ENCODE measurements at regions not wholly inside any gene's neighbourhood (a gene's known extent, or its start where the extent isn't known, plus 50 kb on each side); places are given as distances from the start of the nearest gene placed in this dataset.

DNA sequence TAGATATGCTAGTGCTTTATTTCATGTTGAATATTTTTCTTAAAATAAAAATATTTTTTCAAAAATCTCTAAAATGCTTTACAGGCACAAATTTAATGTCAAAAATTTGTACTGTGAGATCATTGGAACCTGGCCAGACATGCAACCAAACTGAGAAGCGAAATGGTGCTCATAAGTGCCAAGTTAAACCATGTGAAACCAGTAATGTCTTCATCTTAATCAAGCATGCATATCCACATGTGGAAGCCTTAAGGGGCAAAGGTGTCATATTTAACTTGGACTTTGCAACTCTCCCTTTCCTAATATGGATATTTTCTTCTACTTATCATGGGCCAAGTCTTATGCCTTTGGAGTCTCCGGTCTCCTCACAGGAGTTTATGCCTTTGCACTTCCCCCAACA, 208.9 kb upstream of the COL8A1 start:
- H3K9ac ChIP-seq (ENCODE audit: low read length) = no peak overlapping the region
- H3K4me1 ChIP-seq (ENCODE audit: control insufficient read depth, low read depth, low read length) = no peaks in the 10 kb centered on the region
- no peaks in the 10 kb centered on the region for H3K27me3 ChIP-seq (ENCODE audit: control insufficient read depth, insufficient read depth, low read length)
- H3K4me3 ChIP-seq (ENCODE audit: low read length) = no peak overlapping the region
- H3K27ac ChIP-seq (ENCODE audit: low read length) = no peak overlapping the region
- H3K9me3 ChIP-seq (ENCODE audit: control insufficient read depth, low read depth, low read length) = no peaks in the 10 kb centered on the region
- H3K36me3 ChIP-seq (ENCODE audit: control insufficient read depth, low read depth, low read length) = no peaks in the 10 kb centered on the region

GRCh38 chr3:99425930-99426329, 212.5 kb upstream of the COL8A1 start:
- Histone ChIP-seq H3K4me1 (ENCODE audit: control insufficient read depth, low read depth, low read length) (no peaks in the 10 kb centered on the region), H3K9me3 (ENCODE audit: control insufficient read depth, low read depth, low read length) (no peaks in the 10 kb centered on the region), H3K9ac (ENCODE audit: low read length) (no peak overlapping the region), H3K27ac (ENCODE audit: low read length) (no peak overlapping the region), H3K36me3 (ENCODE audit: control insufficient read depth, low read depth, low read length) (no peaks in the 10 kb centered on the region), H3K27me3 (ENCODE audit: control insufficient read depth, insufficient read depth, low read length) (no peaks in the 10 kb centered on the region), H3K4me3 (ENCODE audit: low read length) (no peak overlapping the region)

GRCh38 chr3:99419116-99419515, 219.3 kb upstream of the COL8A1 start:
- Histone ChIP-seq H3K4me1 (ENCODE audit: control insufficient read depth, low read depth, low read length) (no peaks in the 10 kb centered on the region), H3K9ac (ENCODE audit: low read length) (no peak overlapping the region), H3K9me3 (ENCODE audit: control insufficient read depth, low read depth, low read length) (no peaks in the 10 kb centered on the region), H3K4me3 (ENCODE audit: low read length) (no peak overlapping the region), H3K36me3 (ENCODE audit: control insufficient read depth, low read depth, low read length) (no peaks in the 10 kb centered on the region), H3K27ac (ENCODE audit: low read length) (no peak overlapping the region), H3K27me3 (ENCODE audit: control insufficient read depth, insufficient read depth, low read length) (no peaks in the 10 kb centered on the region)

DNA sequence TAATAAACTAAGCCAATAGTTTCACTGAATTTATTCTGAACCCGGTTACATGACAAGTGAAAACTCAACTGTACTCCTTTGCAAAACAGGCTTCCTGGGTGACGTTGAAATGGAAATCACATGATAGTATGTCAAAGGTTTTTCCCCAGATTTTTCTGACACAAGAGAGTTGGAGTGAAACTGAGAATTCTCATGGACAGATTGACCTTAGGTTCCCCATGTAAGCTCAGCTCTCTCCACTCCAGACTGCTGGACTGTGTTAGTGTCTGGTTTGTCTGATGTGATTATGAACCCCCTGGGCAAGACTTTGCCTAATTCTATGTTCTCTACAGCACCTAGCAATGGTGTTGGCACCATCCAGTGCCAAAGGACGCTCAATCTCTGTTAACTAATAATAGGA, 219.7 kb upstream of the COL8A1 start:
- Histone ChIP-seq H3K4me3 (ENCODE audit: low read length) (no peak overlapping the region), H3K27me3 (ENCODE audit: control insufficient read depth, insufficient read depth, low read length) (no peaks in the 10 kb centered on the region), H3K9me3 (ENCODE audit: control insufficient read depth, low read depth, low read length) (no peaks in the 10 kb centered on the region), H3K9ac (ENCODE audit: low read length) (no peak overlapping the region), H3K4me1 (ENCODE audit: control insufficient read depth, low read depth, low read length) (no peaks in the 10 kb centered on the region), H3K36me3 (ENCODE audit: control insufficient read depth, low read depth, low read length) (no peaks in the 10 kb centered on the region), H3K27ac (ENCODE audit: low read length) (no peak overlapping the region)

GRCh38 chr3:99418209-99418635, 220.2 kb upstream of the COL8A1 start:
- no peak overlapping the region for H3K9ac ChIP-seq (ENCODE audit: low read length)
- H3K4me1 ChIP-seq (ENCODE audit: control insufficient read depth, low read depth, low read length) = no peaks in the 10 kb centered on the region
- no peaks in the 10 kb centered on the region for H3K9me3 ChIP-seq (ENCODE audit: control insufficient read depth, low read depth, low read length)
- H3K27ac ChIP-seq (ENCODE audit: low read length) = no peak overlapping the region
- H3K4me3 ChIP-seq (ENCODE audit: low read length) = no peak overlapping the region
- no peaks in the 10 kb centered on the region for H3K36me3 ChIP-seq (ENCODE audit: control insufficient read depth, low read depth, low read length)
- H3K27me3 ChIP-seq (ENCODE audit: control insufficient read depth, insufficient read depth, low read length) = no peaks in the 10 kb centered on the region

- Histone ChIP-seq H3K27ac (ENCODE audit: low read length) (no peak overlapping the region), H3K4me1 (ENCODE audit: control insufficient read depth, low read depth, low read length) (no peaks in the 10 kb centered on the region)
Measured at GRCh38 chr3:99413504-99413903, 224.9 kb upstream of the COL8A1 start.

DNA sequence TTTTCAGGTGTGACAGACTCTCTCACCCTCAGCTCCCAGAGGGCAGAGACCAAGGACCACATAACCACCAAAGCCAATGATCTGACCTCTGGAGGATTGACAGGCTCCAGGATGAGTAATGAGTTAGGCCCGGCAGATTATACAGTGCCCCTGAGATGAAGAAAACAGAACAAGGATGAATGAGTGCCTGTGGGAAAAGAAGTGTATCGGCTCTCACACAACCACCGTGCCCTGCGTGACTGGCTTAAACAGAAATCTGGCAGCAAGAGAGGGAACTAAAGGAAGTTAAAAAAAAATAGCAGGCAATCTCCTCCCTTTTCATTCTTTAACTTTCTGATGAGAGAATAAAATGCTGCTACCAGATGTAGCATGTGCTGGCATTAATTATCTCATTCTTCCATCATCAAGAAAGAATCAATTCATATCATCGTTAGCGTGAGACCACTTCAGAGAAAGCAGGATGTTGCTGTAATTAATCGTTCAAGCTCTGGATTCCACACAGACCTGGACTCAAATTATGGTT, 227.5 kb upstream of the COL8A1 start:
- no peaks in the 10 kb centered on the region for H3K27me3 ChIP-seq (ENCODE audit: control insufficient read depth, insufficient read depth, low read length)
- no peaks in the 10 kb centered on the region for H3K36me3 ChIP-seq (ENCODE audit: control insufficient read depth, low read depth, low read length)
- H3K9ac ChIP-seq (ENCODE audit: low read length) = no peak overlapping the region
- H3K27ac ChIP-seq (ENCODE audit: low read length) = no peak overlapping the region
- H3K4me3 ChIP-seq (ENCODE audit: low read length) = no peak overlapping the region
- no peaks in the 10 kb centered on the region for H3K4me1 ChIP-seq (ENCODE audit: control insufficient read depth, low read depth, low read length)
- no peaks in the 10 kb centered on the region for H3K9me3 ChIP-seq (ENCODE audit: control insufficient read depth, low read depth, low read length)

More at GRCh38 chr3:99413504-99413903, 224.9 kb upstream of the COL8A1 start:
- Histone ChIP-seq H3K9ac (ENCODE audit: low read length) (no peak overlapping the region), H3K36me3 (ENCODE audit: control insufficient read depth, low read depth, low read length) (no peaks in the 10 kb centered on the region), H3K9me3 (ENCODE audit: control insufficient read depth, low read depth, low read length) (no peaks in the 10 kb centered on the region), H3K4me3 (ENCODE audit: low read length) (no peak overlapping the region), H3K27me3 (ENCODE audit: control insufficient read depth, insufficient read depth, low read length) (no peaks in the 10 kb centered on the region)

DNA sequence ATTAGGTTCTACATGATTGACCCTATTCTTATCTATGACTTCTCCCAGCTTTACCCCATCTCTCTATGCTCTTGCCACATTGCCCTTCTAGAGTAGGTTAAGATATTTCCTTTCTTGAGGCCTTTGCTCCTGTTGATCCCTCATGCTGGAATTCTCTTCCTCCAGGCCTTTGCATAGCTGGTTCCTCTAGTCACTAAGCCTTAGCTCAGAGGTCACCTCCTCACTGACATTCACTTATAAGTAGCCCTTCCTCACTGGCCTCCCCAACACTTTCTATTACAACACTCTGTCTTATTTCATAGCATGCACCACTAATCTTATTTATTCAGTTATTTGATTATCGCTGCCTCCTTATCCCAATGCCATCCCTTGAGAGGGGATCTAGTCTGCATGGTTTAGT, 228.4 kb upstream of the COL8A1 start:
- H3K27ac ChIP-seq (ENCODE audit: low read length) = no peak overlapping the region
- no peaks in the 10 kb centered on the region for H3K9me3 ChIP-seq (ENCODE audit: control insufficient read depth, low read depth, low read length)
- no peaks in the 10 kb centered on the region for H3K36me3 ChIP-seq (ENCODE audit: control insufficient read depth, low read depth, low read length)
- no peak overlapping the region for H3K4me3 ChIP-seq (ENCODE audit: low read length)
- no peak overlapping the region for H3K9ac ChIP-seq (ENCODE audit: low read length)
- no peaks in the 10 kb centered on the region for H3K4me1 ChIP-seq (ENCODE audit: control insufficient read depth, low read depth, low read length)
- no peaks in the 10 kb centered on the region for H3K27me3 ChIP-seq (ENCODE audit: control insufficient read depth, insufficient read depth, low read length)

- H3K27ac ChIP-seq (ENCODE audit: low read length) = no peak overlapping the region
- H3K9me3 ChIP-seq (ENCODE audit: control insufficient read depth, low read depth, low read length) = no peaks in the 10 kb centered on the region
- H3K4me3 ChIP-seq (ENCODE audit: low read length) = no peak overlapping the region
- no peaks in the 10 kb centered on the region for H3K36me3 ChIP-seq (ENCODE audit: control insufficient read depth, low read depth, low read length)
- H3K4me1 ChIP-seq (ENCODE audit: control insufficient read depth, low read depth, low read length) = no peaks in the 10 kb centered on the region
- H3K27me3 ChIP-seq (ENCODE audit: control insufficient read depth, insufficient read depth, low read length) = no peaks in the 10 kb centered on the region
- no peak overlapping the region for H3K9ac ChIP-seq (ENCODE audit: low read length)
Measured at GRCh38 chr3:99407257-99407656, 231.1 kb upstream of the COL8A1 start.

- no peak overlapping the region for H3K27ac ChIP-seq (ENCODE audit: low read length)
- no peaks in the 10 kb centered on the region for H3K27me3 ChIP-seq (ENCODE audit: control insufficient read depth, insufficient read depth, low read length)
- no peak overlapping the region for H3K9ac ChIP-seq (ENCODE audit: low read length)
- H3K4me3 ChIP-seq (ENCODE audit: low read length) = no peak overlapping the region
- peaks cover 22% of the 10 kb centered on the region for H3K9me3 ChIP-seq (ENCODE audit: control insufficient read depth, low read depth, low read length)
- H3K36me3 ChIP-seq (ENCODE audit: control insufficient read depth, low read depth, low read length) = no peaks in the 10 kb centered on the region
- no peaks in the 10 kb centered on the region for H3K4me1 ChIP-seq (ENCODE audit: control insufficient read depth, low read depth, low read length)
Measured at GRCh38 chr3:99402755-99403154, 235.6 kb upstream of the COL8A1 start.

DNA sequence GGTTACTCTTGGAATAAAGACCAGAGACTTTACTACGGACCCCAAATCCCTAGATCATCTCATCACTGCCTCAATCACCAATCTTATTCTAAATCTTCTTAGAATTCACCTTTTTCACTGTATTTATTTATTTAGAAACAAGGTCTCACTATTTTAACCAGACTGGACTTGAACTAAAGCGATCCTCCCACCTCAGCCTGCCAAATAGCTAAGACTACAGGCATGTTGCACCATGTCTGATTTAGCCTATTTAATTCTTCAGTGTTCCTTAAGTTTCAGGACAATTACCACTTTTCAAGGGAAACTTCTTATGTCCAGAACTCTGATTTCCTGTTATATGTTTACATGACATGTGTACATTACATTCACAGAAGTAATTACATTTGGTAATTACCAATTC, 238.0 kb upstream of the COL8A1 start:
- Histone ChIP-seq H3K9me3 (ENCODE audit: control insufficient read depth, low read depth, low read length) (peaks cover 24% of the 10 kb centered on the region), H3K9ac (ENCODE audit: low read length) (no peak overlapping the region), H3K4me3 (ENCODE audit: low read length) (no peak overlapping the region), H3K27me3 (ENCODE audit: control insufficient read depth, insufficient read depth, low read length) (no peaks in the 10 kb centered on the region), H3K36me3 (ENCODE audit: control insufficient read depth, low read depth, low read length) (no peaks in the 10 kb centered on the region), H3K27ac (ENCODE audit: low read length) (no peak overlapping the region), H3K4me1 (ENCODE audit: control insufficient read depth, low read depth, low read length) (no peaks in the 10 kb centered on the region)

DNA sequence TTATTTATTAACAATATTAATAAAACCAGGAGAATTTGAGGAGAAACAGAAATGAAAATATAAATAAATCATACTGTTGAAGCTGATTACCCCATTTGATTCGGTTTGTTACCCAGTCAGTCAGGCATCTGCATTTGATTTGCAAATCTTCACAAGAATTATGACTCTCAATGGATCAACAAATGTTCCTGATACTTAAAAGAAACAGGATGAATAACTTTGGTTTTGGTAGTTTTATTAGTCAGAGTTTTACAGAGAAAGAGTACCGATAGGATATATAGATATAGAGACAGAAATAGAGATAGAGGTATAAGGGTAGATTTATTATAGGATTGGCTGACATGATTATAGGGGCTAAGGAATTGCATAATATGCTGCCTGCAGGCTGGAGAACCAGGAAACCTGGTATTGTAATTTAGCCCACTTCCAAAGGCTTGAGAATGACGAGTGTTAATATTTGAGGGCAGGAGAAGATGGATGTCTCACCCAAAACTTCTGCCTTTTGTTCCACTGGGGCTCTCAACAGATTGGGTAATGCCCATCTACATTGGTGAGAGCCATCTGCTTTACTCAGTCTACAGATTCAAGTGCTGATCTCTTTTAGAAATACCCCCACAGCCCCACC, 241.6 kb upstream of the COL8A1 start:
- Histone ChIP-seq H3K4me1 (ENCODE audit: control insufficient read depth, low read depth, low read length) (no peaks in the 10 kb centered on the region), H3K36me3 (ENCODE audit: control insufficient read depth, low read depth, low read length) (no peaks in the 10 kb centered on the region), H3K27me3 (ENCODE audit: control insufficient read depth, insufficient read depth, low read length) (no peaks in the 10 kb centered on the region), H3K27ac (ENCODE audit: low read length) (no peak overlapping the region), H3K4me3 (ENCODE audit: low read length) (no peak overlapping the region), H3K9ac (ENCODE audit: low read length) (no peak overlapping the region), H3K9me3 (ENCODE audit: control insufficient read depth, low read depth, low read length) (peaks cover 24% of the 10 kb centered on the region)

Measured in iPS-18a (cell line).